AG08396 (cell line): ENCODE measurements at regions not wholly inside any gene's neighbourhood (a gene's known extent, or its start where the extent isn't known, plus 50 kb on each side); places are given as distances from the start of the nearest gene placed in this dataset.
A peak's percentile ranks its signal among the peaks of the same experiment; 100 is the strongest.

Experiments
- DNase-seq: peaks from one replicate; pipeline ENCODE4 v3.0.0; 2012; ENCODE audit warnings: low spot score, mixed read lengths

- peak; percentile 32 for DNase-seq
Measured at GRCh38 chrX:45771560-45772340, 571.1 kb upstream of the DIPK2B start.

- DNase-seq: peak; percentile 64
Measured at GRCh38 chrX:45771114-45771513, 570.4 kb upstream of the DIPK2B start.

GRCh38 chrX:45769761-45770582 is 569.3 kb upstream of the DIPK2B start:
- DNase-seq: peak; percentile 67

- no peak for DNase-seq
Measured at GRCh38 chrX:45768666-45769236, 568.1 kb upstream of the DIPK2B start.

- DNase-seq: no peak
Measured at GRCh38 chrX:45766981-45767501, 566.4 kb upstream of the DIPK2B start.

- DNase-seq: no peak
Measured at GRCh38 chrX:45765767-45766166, 565.1 kb upstream of the DIPK2B start.

GRCh38 chrX:45765281-45765680 is 564.6 kb upstream of the DIPK2B start:
- DNase-seq: no peak

- no peak for DNase-seq
Measured at GRCh38 chrX:45762699-45763647, 562.3 kb upstream of the DIPK2B start.

- no peak for DNase-seq
Measured at GRCh38 chrX:45761920-45762319, 561.2 kb upstream of the DIPK2B start.

- DNase-seq: no peak
Measured at GRCh38 chrX:45760187-45760742, 559.6 kb upstream of the DIPK2B start.

GRCh38 chrX:45758738-45759397 is 558.2 kb upstream of the DIPK2B start:
- no peak for DNase-seq

- peak; percentile 46 for DNase-seq
Measured at GRCh38 chrX:45758319-45758718, 557.6 kb upstream of the DIPK2B start.

GRCh38 chrX:45757272-45757671 is 556.6 kb upstream of the DIPK2B start:
- no peak for DNase-seq

GRCh38 chrX:45756557-45756956 is 555.9 kb upstream of the DIPK2B start:
- DNase-seq: no peak

GRCh38 chrX:45755703-45756102 is 555.0 kb upstream of the DIPK2B start:
- no peak for DNase-seq

- no peak for DNase-seq
Measured at GRCh38 chrX:45751156-45751555, 550.5 kb upstream of the DIPK2B start.

- no peak for DNase-seq
Measured at GRCh38 chrX:45750639-45751038, 550.0 kb upstream of the DIPK2B start.

- DNase-seq: no peak
Measured at GRCh38 chrX:45749375-45749774, 548.7 kb upstream of the DIPK2B start.

GRCh38 chrX:45748369-45748774 is 547.7 kb upstream of the DIPK2B start:
- DNase-seq: no peak

GRCh38 chrX:45747905-45748304 is 547.2 kb upstream of the DIPK2B start:
- no peak for DNase-seq

GRCh38 chrX:45745479-45745878 is 544.8 kb upstream of the DIPK2B start:
- DNase-seq: no peak
